Duodenal mucosa (tissue), 2 donors: ENCODE measurements at regions not wholly inside any gene's neighbourhood (a gene's known extent, or its start where the extent isn't known, plus 50 kb on each side); places are given as distances from the start of the nearest gene placed in this dataset.

ENCODE experiments used
- H3K27ac ChIP-seq: one replicate; pipeline ENCODE4 v1.7.0; 2013; ENCODE audit warnings: low read depth, low read length
- H3K27me3 ChIP-seq, 2 donors: one replicate each; pipeline ENCODE4 v1.7.0; 2013; ENCODE audit warnings: low read length in 2 of 2, control low read depth in 1 of 2; ENCODE audit not compliant: insufficient read depth in 2 of 2, control insufficient read depth in 1 of 2
- H3K36me3 ChIP-seq, 2 donors: one replicate each; pipeline ENCODE4 v1.7.0; 2013; ENCODE audit warnings: low read length in 2 of 2, control low read depth in 1 of 2; ENCODE audit not compliant: insufficient read depth in 2 of 2, control insufficient read depth in 1 of 2
- H3K4me1 ChIP-seq, 2 donors: one replicate each; pipeline ENCODE4 v1.7.0; 2013; ENCODE audit warnings: low read length in 2 of 2, control low read depth in 1 of 2; ENCODE audit not compliant: insufficient read depth in 2 of 2, control insufficient read depth in 1 of 2
- H3K4me3 ChIP-seq, 2 donors: one replicate each; pipeline ENCODE4 v1.7.0; 2013; ENCODE audit warnings: low read length in 2 of 2, low read depth in 1 of 2
- H3K9ac ChIP-seq, 2 donors: one replicate each; pipeline ENCODE4 v1.7.0; 2013; ENCODE audit warnings: low read length in 2 of 2, low read depth in 1 of 2
- H3K9me3 ChIP-seq, 2 donors: one replicate each; pipeline ENCODE4 v1.7.0; 2013; ENCODE audit warnings: low read length in 2 of 2, control low read depth in 1 of 2; ENCODE audit not compliant: control insufficient read depth in 1 of 2

GRCh38 chr2:36277146-36277808, 78.3 kb upstream of the CRIM1 start:
- Histone ChIP-seq H3K4me3 (no peak overlapping the region), H3K27me3 (no peaks in the 10 kb centered on the region), H3K4me1 (no peaks in the 10 kb centered on the region), H3K9ac (no peak overlapping the region), H3K9me3 (no peaks in the 10 kb centered on the region), H3K27ac (no peak overlapping the region), H3K36me3 (no peaks in the 10 kb centered on the region)

GRCh38 chr2:36271266-36271665, 84.3 kb upstream of the CRIM1 start:
- H3K4me1 ChIP-seq = no peaks in the 10 kb centered on the region
- H3K9ac ChIP-seq = no peak overlapping the region
- H3K4me3 ChIP-seq = no peak overlapping the region
- H3K9me3 ChIP-seq = no peaks in the 10 kb centered on the region
- no peaks in the 10 kb centered on the region for H3K36me3 ChIP-seq
- no peaks in the 10 kb centered on the region for H3K27me3 ChIP-seq
- no peak overlapping the region for H3K27ac ChIP-seq

GRCh38 chr2:36270758-36271157, 84.8 kb upstream of the CRIM1 start:
- Histone ChIP-seq H3K9ac (no peak overlapping the region), H3K27me3 (no peaks in the 10 kb centered on the region), H3K4me3 (no peak overlapping the region), H3K4me1 (no peaks in the 10 kb centered on the region), H3K36me3 (no peaks in the 10 kb centered on the region), H3K27ac (no peak overlapping the region), H3K9me3 (no peaks in the 10 kb centered on the region)

GRCh38 chr2:36267194-36267593, 88.4 kb upstream of the CRIM1 start:
- H3K27ac ChIP-seq = no peak overlapping the region
- H3K27me3 ChIP-seq = no peaks in the 10 kb centered on the region
- no peak overlapping the region for H3K9ac ChIP-seq
- H3K36me3 ChIP-seq = no peaks in the 10 kb centered on the region
- no peak overlapping the region for H3K4me3 ChIP-seq
- H3K4me1 ChIP-seq = no peaks in the 10 kb centered on the region
- H3K9me3 ChIP-seq = no peaks in the 10 kb centered on the region

- H3K27ac ChIP-seq = no peak overlapping the region
- H3K9ac ChIP-seq = no peak overlapping the region
- no peaks in the 10 kb centered on the region for H3K9me3 ChIP-seq
- no peaks in the 10 kb centered on the region for H3K27me3 ChIP-seq
- no peaks in the 10 kb centered on the region for H3K36me3 ChIP-seq
- H3K4me1 ChIP-seq = no peaks in the 10 kb centered on the region
- no peak overlapping the region for H3K4me3 ChIP-seq
Measured at GRCh38 chr2:36266536-36267121, 88.9 kb upstream of the CRIM1 start.

- Histone ChIP-seq H3K36me3 (no peaks in the 10 kb centered on the region), H3K27ac (no peak overlapping the region), H3K9me3 (no peaks in the 10 kb centered on the region), H3K4me1 (no peaks in the 10 kb centered on the region), H3K27me3 (no peaks in the 10 kb centered on the region), H3K9ac (no peak overlapping the region), H3K4me3 (no peak overlapping the region)
Measured at GRCh38 chr2:36262581-36262980, 93.0 kb upstream of the CRIM1 start.

GRCh38 chr2:36255863-36256262, 99.7 kb upstream of the CRIM1 start:
- Histone ChIP-seq H3K9ac (no peak overlapping the region), H3K9me3 (peaks cover 0 to 2% of the 10 kb centered on the region in 2 donors), H3K27ac (no peak overlapping the region), H3K36me3 (no peaks in the 10 kb centered on the region), H3K27me3 (no peaks in the 10 kb centered on the region), H3K4me1 (no peaks in the 10 kb centered on the region), H3K4me3 (no peak overlapping the region)

GRCh38 chr2:36253086-36253485, 102.5 kb upstream of the CRIM1 start:
- Histone ChIP-seq H3K36me3 (no peaks in the 10 kb centered on the region), H3K9me3 (peaks cover 2 to 5% of the 10 kb centered on the region in 2 donors), H3K27me3 (no peaks in the 10 kb centered on the region), H3K27ac (no peak overlapping the region), H3K4me3 (no peak overlapping the region), H3K9ac (no peak overlapping the region), H3K4me1 (no peaks in the 10 kb centered on the region)

GRCh38 chr2:36246320-36246990, 109.1 kb upstream of the CRIM1 start:
- no peak overlapping the region for H3K4me3 ChIP-seq
- peaks cover 0 to 5% of the 10 kb centered on the region in 2 donors for H3K9me3 ChIP-seq
- H3K4me1 ChIP-seq = no peaks in the 10 kb centered on the region
- no peaks in the 10 kb centered on the region for H3K36me3 ChIP-seq
- no peak overlapping the region for H3K9ac ChIP-seq
- H3K27ac ChIP-seq = no peak overlapping the region
- no peaks in the 10 kb centered on the region for H3K27me3 ChIP-seq

GRCh38 chr2:36245651-36246050, 109.9 kb upstream of the CRIM1 start:
- Histone ChIP-seq H3K4me1 (no peaks in the 10 kb centered on the region), H3K9ac (no peak overlapping the region), H3K4me3 (no peak overlapping the region), H3K36me3 (no peaks in the 10 kb centered on the region), H3K9me3 (peaks cover 0 to 5% of the 10 kb centered on the region in 2 donors), H3K27me3 (no peaks in the 10 kb centered on the region), H3K27ac (no peak overlapping the region)
